Hematopoietic multipotent progenitor cell treated with erythropoietin and hydrocortisone succinate and interleukin-3 and kit ligand, for 6 days (in vitro differentiated cells): ENCODE measurements at regions not wholly inside any gene's neighbourhood (a gene's known extent, or its start where the extent isn't known, plus 50 kb on each side); places are given as distances from the start of the nearest gene placed in this dataset.
A peak's percentile ranks its signal among the peaks of the same experiment; 100 is the strongest.
"Not testable (repeated sequence)": the region's sequence is repeated elsewhere in the genome, so short reads cannot be mapped to it uniquely, and the experiment has no call there.

Source experiments
- DNase-seq: peaks from one replicate; pipeline ENCODE4 v3.0.0-alpha.2; 2015

DNA sequence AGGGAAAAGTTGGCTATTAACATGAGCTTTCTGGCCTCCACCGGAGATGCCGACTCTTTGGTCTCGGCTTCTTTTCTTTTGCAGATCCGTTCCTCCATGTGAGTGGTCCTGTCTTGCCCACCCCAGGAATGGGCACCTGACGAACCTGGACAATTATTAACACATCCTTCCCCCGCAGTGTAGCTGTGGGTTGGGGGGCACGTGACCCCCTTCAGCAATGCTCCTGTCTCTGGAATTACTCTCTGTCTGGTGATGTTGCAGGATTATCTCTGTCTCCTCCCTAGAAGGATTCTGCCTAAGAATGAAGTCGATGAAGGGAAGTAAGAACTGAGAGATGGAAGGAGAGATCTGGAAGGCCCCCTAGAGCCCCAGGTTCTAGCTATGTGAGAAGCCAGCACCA lies 115.2 kb upstream of the NPAS2 start:
- DNase-seq: no peak

GRCh38 chr2:100707016-100707947 lies 112.7 kb upstream of the NPAS2 start:
- no peak for DNase-seq

- no peak for DNase-seq
These were observed 111.6 kb upstream of the NPAS2 start for GRCh38 chr2:100708333-100708732.

DNA sequence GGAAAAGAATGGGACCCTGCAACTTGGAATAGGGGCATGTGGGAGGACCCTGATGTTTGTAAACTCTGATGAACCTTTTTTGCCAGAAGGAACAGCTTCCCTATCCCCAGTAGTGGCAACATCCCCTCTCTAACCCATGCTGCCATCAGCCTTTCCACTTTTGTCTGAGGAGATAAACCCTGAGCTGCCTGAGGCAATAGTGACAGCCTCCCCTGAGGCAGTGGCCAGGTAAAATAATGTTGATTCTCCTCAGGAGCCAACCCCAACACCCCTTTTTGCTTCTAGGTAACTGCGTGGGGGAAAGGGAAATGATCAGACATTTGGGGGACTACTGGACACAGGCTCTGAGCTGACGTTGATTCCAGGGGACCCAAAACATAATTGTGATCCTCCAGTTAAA lies 106.8 kb upstream of the NPAS2 start:
- DNase-seq: no peak

DNA sequence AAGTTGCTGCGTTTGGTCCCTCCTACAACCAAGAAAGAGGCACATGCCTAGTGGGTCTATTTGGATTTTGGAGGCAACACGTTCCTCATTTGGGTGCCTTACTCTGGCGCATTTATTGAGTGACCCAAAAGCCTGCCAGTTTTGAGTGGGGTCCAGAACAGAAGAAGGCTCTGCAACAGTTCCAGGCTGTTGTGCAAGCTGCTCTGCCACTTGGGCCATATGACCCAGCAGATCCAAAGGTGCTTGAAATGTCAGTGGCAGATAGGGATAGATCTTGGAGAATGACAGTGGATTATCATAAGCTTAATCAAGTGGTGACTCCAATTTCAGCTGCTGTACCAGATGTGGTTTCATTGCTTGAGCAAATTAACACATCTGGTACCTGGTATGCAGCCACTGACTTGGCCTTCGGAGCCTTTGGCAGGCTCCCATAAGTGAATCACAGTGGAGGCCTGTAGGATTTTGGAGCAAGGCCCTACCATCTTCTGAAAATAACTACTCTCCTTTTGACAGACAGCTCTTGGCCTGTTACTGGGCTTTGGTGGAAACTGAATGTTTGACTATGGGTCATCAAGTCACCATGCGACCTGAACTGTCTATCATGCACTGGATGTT lies 105.4 kb upstream of the NPAS2 start:
- not testable (repeated sequence) for DNase-seq

DNA sequence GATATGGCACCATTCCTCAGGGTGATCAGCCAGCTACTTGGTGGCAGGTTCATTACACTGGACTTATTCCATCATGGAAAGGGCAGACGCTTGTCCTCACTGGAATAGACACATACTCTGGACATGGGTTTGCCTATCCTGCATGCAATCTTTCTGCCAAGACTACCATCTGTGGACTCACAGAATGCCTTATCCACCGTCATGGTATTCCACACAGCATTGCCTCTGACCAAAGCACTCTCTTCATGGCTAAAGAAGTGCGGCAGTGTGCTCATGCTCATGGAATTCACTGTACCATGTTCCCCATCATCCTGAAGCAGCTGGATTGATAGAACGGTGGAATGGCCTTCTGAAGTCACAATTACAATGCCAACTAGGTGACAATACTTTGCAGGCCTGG lies 104.1 kb upstream of the NPAS2 start:
- DNase-seq: not testable (repeated sequence)

DNA sequence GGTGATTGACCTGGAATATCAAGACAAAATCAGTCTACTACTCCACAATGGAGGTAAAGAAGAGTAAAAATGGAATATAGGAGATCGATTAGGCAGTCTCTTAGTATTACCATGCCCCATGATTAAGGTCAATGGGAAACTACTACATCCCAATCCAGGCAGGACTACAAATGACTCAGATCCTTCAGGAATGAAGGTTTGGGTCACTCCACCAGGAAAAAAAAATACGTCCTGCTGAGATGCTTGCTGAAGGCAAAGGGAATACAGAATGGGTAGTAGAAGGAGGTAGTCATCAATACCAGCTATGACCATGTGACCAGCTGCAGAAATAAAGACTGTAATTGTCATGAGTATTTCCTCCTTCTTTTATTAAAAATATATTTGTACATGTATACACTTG lies 103.4 kb upstream of the NPAS2 start:
- no peak for DNase-seq

DNA sequence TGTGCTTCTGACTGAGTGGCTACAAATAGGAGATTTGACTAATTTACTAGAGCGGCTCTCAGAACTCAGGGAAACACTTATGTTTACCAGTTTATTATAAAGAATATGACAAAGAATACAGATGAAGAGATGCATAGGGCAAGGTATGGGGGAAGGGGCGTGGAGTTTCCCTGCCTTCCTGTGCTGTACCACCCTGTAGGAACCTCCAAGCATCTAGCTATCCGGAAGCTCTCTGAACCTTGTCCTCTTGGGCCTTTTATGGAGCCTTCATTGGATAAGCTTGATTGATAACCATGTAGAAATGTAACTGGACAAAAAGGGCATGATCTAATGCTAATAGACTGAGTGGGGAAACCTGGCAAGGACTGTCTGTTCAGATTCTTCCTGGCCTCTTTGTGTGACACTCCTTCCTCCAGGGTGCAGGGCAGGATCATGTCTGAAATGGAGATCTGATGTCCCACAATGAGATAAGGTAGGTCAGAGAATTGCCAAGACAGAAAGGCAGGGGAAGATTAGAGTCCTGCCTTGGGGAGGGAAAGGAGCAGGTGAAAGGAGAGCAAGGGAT lies 101.8 kb upstream of the NPAS2 start:
- DNase-seq: no peak

DNA sequence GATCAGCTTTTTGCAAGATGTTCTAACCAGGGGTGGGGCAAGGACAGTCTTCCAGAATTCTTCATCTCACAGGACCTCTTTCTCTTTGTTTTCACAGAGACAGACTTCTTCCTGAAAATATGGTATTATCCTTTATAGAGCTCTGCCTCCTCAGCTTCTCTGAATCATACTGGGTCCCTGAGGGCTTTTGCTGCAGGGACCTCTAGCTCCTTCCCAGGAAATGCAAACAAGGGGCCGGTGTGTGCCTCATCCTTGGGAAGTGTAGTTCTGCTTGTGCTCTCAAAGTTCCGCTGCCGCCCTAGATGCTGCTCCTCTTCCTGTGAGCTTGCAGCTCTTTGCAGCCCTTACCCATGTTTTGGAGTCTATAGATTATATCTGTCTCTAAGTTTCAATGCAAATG lies 99.5 kb upstream of the NPAS2 start:
- DNase-seq: no peak

DNA sequence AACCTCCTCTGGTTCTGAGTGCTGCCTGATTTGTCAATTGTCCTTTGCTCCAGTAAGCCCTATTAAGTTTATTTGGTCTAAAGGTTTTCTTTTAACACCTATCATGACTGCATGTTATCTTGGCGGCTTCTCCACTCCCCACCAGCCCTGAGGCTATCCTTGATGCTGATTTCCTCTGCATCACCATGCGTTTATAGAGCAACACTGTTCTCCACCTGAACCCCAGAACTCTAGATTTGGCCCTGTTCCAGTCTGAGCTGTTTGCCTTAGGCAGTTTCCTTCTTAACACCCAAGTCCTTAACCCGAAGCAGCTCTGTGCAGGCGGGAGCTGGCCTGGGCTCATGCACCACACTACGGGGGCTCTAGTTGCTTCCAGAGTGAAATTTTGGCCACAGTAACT lies 98.2 kb upstream of the NPAS2 start:
- DNase-seq: no peak

- no peak for DNase-seq
These were observed 97.8 kb upstream of the NPAS2 start for GRCh38 chr2:100722125-100722524.

DNA sequence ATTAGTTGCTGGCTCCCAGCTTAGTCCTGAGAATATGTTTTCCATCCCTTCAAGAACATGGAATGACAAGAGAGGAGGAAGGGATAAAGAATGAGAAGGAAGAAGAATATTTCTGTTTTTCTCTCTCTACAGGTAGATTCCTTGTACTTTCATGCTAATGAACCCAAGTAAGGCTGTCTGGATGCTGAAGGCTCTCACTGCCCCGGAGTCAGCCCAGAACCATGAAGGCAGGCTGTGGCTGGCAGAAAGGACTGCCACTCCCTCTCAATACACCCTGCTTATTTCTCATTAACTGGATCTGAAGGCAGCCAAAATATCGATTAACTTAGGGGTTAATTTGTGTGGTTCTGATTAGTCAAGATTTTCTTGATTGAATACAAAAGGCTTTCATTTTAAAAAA lies 93.1 kb upstream of the NPAS2 start:
- DNase-seq: no peak

DNA sequence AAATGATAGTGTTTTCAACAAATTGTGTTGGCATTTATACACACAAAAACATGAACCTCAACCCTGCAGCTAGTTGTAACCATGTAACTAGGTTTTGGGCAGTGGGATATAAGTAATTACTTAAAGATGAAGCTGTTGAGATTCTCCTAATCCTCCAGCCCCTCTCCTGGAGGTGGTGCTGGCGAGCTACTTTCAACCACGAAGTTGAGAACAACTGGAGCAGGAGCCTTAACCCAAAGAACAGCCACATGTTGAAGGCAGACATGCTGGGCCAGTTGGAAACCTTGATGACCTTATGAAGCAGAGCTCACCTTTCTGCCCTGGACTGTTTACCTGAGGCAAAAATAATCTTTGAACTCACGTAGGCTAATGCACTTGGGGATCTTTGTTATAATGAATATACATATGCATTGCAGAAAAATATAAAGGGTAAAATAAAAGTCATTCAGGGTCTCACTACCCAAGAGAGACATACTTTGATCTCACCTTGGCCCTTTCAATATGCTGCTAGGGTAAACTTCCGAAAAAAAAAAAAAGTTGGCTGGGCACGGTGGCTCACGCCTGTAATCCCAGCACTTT lies 89.6 kb upstream of the NPAS2 start:
- peak; percentile 51 for DNase-seq

GRCh38 chr2:100731535-100731981 lies 88.4 kb upstream of the NPAS2 start:
- no peak for DNase-seq

DNA sequence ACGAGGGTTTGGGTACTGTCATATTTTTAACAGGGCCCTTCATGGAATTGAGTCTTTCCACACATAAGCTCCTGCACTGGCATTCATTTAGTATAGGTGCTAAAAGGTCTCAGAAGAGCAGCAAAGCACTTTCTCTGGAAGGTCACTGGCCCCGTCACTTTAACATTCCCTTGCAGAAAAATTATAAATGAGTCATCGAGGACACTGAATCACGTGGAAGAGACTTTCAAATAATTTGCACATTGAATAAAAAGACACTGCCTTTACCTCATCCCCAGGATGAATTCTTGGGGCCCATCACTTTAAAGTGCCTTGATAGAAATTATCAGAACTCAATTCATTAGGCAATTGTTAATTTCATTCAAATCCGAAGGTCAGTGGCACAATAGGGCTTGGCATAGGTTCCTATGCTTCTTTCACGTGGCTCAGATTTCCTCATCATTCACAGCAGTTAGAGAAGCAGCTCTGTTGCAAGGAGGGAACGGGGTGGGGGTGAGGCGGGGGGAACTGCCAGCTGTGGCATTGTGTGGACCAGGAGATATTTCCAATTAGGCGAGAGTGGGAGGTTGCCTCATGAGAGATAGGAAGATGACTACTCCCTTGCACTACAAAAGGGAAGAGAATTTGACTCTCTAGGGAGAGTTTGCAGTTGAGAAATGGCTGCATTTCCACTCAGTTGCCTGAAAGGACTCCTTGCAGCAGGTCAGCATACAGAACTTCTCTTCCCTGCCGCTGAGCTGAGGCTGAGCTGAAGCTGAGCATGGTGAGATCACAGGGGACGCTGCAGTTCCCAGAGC lies 86.3 kb upstream of the NPAS2 start:
- no peak for DNase-seq

DNA sequence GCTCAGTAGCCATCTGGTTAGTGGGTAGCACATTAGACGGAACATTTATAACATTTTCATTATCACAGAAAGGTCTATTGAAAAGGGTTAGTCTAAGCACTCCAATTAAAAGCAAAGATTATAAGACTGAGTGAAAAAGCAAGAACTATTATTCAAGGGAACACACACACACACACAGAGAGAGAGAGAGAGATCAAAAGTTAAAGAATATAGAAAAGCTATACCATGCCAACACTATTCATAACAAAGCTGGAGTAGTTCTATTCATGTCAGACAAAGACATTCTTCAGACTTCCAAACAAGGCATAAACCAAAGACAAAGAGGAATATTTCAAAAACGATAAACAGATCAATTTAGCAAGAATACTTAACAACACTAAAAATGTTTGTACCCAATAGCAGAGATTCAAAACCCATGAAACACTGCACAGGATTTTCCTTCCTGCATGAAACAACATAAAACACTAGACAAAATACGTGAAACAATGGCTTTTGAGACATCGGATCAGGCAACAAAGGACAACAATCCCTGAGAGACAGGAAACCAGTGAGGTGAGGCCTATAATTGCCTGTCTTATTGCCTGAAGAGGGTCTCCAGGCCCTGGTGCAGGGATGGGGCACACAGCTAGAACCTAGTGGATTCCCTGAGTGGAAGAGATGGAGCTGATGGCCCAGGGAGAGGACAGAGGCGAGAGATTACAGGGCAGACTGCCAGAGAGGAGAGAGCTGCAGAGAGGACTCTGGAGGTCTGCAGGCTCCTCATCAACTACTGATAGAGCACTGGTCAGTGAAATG lies 83.6 kb upstream of the NPAS2 start:
- no peak for DNase-seq

DNA sequence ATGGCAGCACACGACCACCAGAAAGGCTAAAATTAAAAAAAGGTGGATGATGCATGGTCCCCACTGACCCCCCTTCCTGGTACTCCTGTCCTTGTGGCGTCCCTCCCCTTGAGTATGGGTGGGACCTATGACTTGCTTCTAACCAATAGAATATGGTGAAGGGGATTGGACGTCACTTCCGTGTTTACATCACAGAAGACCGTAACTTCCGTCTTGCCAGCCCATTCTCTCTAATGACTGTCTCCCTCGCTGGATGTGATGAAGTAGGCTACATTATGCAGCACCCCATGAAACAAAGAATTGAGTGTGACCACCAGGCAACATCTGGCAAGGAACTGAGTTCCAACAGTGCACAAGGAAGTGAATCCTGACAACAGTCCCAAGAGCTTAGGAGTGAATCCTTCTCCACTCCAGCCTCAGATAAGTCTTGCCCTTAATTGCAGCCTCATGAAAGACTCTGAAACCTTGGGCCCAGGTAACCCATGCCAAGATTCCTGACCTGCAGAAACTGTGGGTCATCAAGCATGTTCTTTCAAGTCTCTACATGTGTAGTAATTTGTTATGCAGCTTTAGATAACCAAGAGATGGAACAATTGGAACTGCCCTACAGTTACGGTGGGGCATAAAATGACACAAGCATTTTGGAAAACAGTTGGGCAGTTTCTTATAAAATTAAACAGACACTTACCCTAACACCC lies 80.1 kb upstream of the NPAS2 start:
- DNase-seq: no peak

DNA sequence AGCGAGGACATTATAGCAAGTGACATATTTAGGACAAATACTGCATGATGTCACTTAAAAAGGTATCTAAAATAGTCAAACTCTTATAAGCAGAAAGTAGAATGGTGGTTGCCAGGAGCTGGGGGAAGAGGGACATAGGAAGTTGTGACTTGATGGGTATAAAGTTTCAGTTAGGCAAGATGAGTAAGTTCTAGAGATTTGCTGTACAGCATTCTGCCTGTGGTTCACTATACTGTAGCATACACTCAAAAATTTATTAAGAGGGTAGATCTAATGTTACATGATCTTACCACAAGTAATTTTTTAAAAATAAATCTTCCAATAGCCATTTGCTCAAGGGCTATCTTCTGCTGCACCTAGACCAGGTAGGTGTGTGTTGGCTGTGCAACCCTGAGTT lies 78.1 kb upstream of the NPAS2 start:
- DNase-seq: no peak

GRCh38 chr2:100742277-100743254 lies 77.4 kb upstream of the NPAS2 start:
- DNase-seq: no peak

DNA sequence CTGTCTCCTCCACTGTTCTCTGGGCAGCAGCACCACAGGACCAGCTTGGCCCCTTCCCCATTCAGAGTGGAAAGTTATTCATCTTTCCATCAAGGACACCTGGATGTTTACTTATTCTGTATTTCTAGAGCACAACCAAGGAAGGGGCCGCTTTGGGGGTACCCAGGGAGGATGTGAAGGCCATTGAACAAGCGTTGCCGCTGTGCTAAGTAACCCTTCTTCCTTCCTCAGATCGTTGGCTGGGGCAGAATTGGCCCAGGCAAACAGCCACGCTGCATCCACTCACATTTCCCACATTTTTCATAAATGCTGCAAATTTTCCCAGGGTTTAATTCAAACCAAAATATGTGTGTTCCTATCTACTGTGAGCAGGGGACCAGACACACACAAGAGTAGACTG lies 76.2 kb upstream of the NPAS2 start:
- no peak for DNase-seq
